ENCODE measurements at regions not wholly inside any gene's neighbourhood (a gene's known extent, or its start where the extent isn't known, plus 50 kb on each side); places are given as distances from the start of the nearest gene placed in this dataset.

GRCh38 chr15:93418566-93418965 is 329.6 kb upstream of the RGMA start:
- no peak for ATAC-seq

GRCh38 chr15:93417631-93418030 is 328.6 kb upstream of the RGMA start:
- ATAC-seq: no peak

GRCh38 chr15:93417156-93417555 is 328.1 kb upstream of the RGMA start:
- no peak for ATAC-seq

GRCh38 chr15:93415576-93415975 is 326.6 kb upstream of the RGMA start:
- ATAC-seq: no peak

GRCh38 chr15:93414576-93415231 is 325.7 kb upstream of the RGMA start:
- no peak for ATAC-seq

- peak; percentile 80 for ATAC-seq
These were observed 324.7 kb upstream of the RGMA start for GRCh38 chr15:93413745-93414144.

GRCh38 chr15:93399121-93399520 is 310.1 kb upstream of the RGMA start:
- no peak for ATAC-seq

- ATAC-seq: no peak
These were observed 300.2 kb upstream of the RGMA start for GRCh38 chr15:93389211-93389610.

- ATAC-seq: no peak
These were observed 295.9 kb upstream of the RGMA start for GRCh38 chr15:93384886-93385285.

GRCh38 chr15:93382200-93382820 is 293.3 kb upstream of the RGMA start:
- ATAC-seq: no peak

- no peak for ATAC-seq
These were observed 289.5 kb upstream of the RGMA start for GRCh38 chr15:93378558-93378957.

- ATAC-seq: no peak
These were observed 283.8 kb upstream of the RGMA start for GRCh38 chr15:93372865-93373223.

- ATAC-seq: no peak
These were observed 283.3 kb upstream of the RGMA start for GRCh38 chr15:93372208-93372864.

GRCh38 chr15:93366387-93367100 is 277.5 kb upstream of the RGMA start:
- no peak for ATAC-seq

- no peak for ATAC-seq
These were observed 273.8 kb upstream of the RGMA start for GRCh38 chr15:93362821-93363220.

- peak; percentile 7 for ATAC-seq
These were observed 273.2 kb upstream of the RGMA start for GRCh38 chr15:93362203-93362602.

GRCh38 chr15:93361703-93362102 is 272.7 kb upstream of the RGMA start:
- no peak for ATAC-seq

- ATAC-seq: no peak
These were observed 272.0 kb upstream of the RGMA start for GRCh38 chr15:93360976-93361375.

- no peak for ATAC-seq
These were observed 271.3 kb upstream of the RGMA start for GRCh38 chr15:93360318-93360717.

- peak; percentile 51 for ATAC-seq
These were observed 270.6 kb upstream of the RGMA start for GRCh38 chr15:93359425-93360131.

GRCh38 chr15:93359060-93359408 is 270.0 kb upstream of the RGMA start:
- ATAC-seq: peak; percentile 39

GRCh38 chr15:93358166-93359059 is 269.4 kb upstream of the RGMA start:
- peak; percentile 37 for ATAC-seq

Data from esophagus mucosa (tissue), 1 donor.